Progenitor cell of endocrine pancreas (in vitro differentiated cells): ENCODE measurements at regions not wholly inside any gene's neighbourhood (a gene's known extent, or its start where the extent isn't known, plus 50 kb on each side); places are given as distances from the start of the nearest gene placed in this dataset.

Experiments
- DNase-seq: peaks from one replicate; pipeline ENCODE4 v3.0.0; 2021; ENCODE audit warnings: low spot score; ENCODE audit not compliant: unreplicated experiment
- H3K27ac Mint-ChIP-seq: 2 replicates; pipeline ENCODE4 v1.8.0; 2021; ENCODE audit warnings: mild to moderate bottlenecking, moderate library complexity, mixed read lengths
- H3K27me3 Mint-ChIP-seq: 2 replicates; pipeline ENCODE4 v1.8.0; 2021; ENCODE audit warnings: mixed read lengths
- H3K36me3 Mint-ChIP-seq: 2 replicates; pipeline ENCODE4 v1.8.0; 2022; ENCODE audit warnings: mixed read lengths; ENCODE audit not compliant: insufficient read depth
- H3K4me1 Mint-ChIP-seq: 2 replicates; pipeline ENCODE4 v1.8.0; 2021; ENCODE audit warnings: low read depth, mixed read lengths
- H3K4me3 Mint-ChIP-seq: 2 replicates; pipeline ENCODE4 v1.8.0; 2021; ENCODE audit warnings: low read depth, mild to moderate bottlenecking, moderate library complexity, mixed read lengths
- H3K9me3 Mint-ChIP-seq: 2 replicates; pipeline ENCODE4 v1.8.0; 2021; ENCODE audit warnings: low read depth, mixed read lengths
- TF ChIP-seq, protein P1 (sequence below): fragments of 200-600 bp; sonication (generic); IDR thresholded peaks from one replicate; pipeline ENCODE4 v1.5.0; 2021; ENCODE audit warnings: antibody characterized with exemption, mild to moderate bottlenecking; ENCODE audit not compliant: unreplicated experiment

DNA sequence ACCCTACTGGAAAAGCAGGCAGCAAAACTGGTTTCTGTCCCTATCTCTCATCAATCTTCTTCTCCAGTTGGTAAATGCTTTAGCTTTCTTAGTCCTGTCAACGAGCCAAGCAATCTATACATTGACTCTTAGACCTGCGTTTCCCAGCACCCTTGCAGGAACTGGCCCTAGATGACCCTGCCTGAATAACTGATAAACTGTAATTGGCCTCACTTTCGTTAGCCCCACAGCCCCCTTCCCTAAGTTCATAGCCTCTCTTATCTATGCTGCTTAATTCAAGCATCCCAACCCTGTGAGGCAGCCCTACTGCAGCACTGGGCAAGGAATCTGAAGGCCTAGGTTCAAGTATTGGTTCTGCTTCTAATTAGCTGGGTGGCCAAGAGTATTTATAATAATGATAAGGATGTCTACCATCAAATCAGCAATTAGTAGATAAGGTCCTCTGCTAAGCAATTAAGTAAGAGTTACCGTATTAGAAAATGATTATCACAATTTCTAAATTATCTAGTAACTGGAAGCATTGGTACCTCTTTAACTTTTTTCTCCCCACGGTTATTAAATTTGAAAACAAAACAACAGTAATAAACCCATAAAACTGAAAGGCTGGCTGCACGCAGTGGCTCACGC is 86.4 kb upstream of the RMDN2 start:
- Mint-ChIP-seq H3K4me3 (no peak overlapping the region), H3K9me3 (peaks cover 6% of the 10 kb centered on the region), H3K4me1 (peaks cover 34% of the 10 kb centered on the region), H3K36me3 (no peaks in the 10 kb centered on the region), H3K27me3 (no peaks in the 10 kb centered on the region), H3K27ac (peak overlapping the region; percentile 93)
- no peak for DNase-seq
- TF ChIP-seq, protein P1, sequence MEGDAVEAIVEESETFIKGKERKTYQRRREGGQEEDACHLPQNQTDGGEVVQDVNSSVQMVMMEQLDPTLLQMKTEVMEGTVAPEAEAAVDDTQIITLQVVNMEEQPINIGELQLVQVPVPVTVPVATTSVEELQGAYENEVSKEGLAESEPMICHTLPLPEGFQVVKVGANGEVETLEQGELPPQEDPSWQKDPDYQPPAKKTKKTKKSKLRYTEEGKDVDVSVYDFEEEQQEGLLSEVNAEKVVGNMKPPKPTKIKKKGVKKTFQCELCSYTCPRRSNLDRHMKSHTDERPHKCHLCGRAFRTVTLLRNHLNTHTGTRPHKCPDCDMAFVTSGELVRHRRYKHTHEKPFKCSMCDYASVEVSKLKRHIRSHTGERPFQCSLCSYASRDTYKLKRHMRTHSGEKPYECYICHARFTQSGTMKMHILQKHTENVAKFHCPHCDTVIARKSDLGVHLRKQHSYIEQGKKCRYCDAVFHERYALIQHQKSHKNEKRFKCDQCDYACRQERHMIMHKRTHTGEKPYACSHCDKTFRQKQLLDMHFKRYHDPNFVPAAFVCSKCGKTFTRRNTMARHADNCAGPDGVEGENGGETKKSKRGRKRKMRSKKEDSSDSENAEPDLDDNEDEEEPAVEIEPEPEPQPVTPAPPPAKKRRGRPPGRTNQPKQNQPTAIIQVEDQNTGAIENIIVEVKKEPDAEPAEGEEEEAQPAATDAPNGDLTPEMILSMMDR, result no peak

DNA sequence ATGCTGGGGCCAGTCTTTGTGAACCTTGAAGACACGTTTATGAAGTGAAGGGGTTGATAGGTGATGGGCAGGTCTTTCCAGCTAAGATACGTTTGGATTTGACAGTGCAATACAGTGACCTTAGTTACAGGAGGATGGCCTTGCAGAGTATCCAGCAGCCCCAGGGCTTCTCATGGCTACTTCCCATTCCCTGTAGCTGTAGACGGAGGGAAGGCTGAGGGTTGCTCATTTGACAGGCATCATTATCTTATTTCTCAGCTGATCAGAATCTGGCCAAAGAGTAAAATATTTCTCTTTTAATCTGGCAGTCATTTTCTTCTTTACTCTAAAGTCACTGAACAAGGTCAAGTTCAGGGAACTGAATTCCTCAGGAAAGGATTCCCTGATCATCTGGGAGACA is 85.1 kb upstream of the RMDN2 start:
- H3K27me3 Mint-ChIP-seq, result no peaks in the 10 kb centered on the region
- DNase-seq, result no peak
- peak overlapping the region; percentile 13 for H3K27ac Mint-ChIP-seq
- H3K9me3 Mint-ChIP-seq, result peaks cover 6% of the 10 kb centered on the region
- no peaks in the 10 kb centered on the region for H3K36me3 Mint-ChIP-seq
- TF ChIP-seq, protein P1, result no peak
- H3K4me1 Mint-ChIP-seq, result peaks cover 34% of the 10 kb centered on the region
- H3K4me3 Mint-ChIP-seq, result no peak overlapping the region

DNA sequence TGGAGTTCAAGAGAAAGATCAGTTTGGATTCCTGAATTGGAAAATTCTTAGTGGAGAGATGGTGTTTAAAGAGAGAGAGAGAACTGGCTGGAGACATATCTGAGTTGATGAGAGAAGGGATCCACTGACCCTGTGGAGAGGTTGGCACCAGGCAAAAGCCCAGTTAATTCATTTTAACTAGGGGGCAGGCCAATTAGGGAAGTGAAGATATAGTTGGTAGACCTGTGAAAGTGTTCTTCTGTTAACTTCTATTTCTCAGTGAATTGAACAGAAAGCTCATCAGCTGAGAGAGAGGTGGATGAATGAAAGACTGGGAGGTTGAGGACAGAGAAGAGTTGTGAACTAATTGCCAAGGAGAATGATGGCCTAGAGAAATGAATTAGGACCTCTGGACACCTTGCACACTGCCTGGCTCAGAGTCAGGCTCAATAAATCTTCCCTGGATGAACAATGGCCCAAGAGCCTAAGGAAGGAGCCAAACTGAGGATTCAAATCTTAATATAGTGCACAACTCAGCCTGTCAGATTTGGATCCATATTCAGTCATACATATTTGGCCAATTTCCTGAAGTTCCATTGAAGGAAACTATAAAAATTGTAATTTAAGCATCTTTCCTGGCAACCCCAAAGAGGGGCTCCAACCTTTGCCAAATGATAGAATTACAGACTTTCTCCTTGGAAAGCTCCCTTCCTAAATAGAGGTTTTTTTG is 82.2 kb upstream of the RMDN2 start:
- no peak for DNase-seq
- H3K27me3 Mint-ChIP-seq, result no peaks in the 10 kb centered on the region
- H3K27ac Mint-ChIP-seq, result no peak overlapping the region
- peaks cover 23% of the 10 kb centered on the region for H3K4me1 Mint-ChIP-seq
- H3K9me3 Mint-ChIP-seq, result peaks cover 6% of the 10 kb centered on the region
- H3K4me3 Mint-ChIP-seq, result no peak overlapping the region
- TF ChIP-seq, protein P1, result no peak
- no peaks in the 10 kb centered on the region for H3K36me3 Mint-ChIP-seq

DNA sequence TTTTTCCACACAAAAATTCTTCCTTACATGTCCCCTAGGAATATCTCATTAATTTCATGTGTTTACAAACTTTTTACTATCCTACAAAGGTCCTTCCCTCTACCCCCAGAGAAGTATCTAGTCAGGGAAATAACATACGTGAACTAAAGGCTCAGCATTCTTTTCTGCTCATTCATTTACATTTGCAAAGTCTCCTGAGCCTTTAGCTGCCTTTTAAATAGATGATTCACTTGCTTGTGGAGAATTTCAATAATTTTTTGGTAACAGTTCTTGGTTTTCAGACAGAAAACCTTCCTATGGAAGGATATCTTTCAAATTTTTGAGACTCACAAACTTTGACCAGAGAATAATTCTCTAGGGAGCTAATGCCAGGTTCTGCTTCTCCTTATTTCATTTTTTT is 81.5 kb upstream of the RMDN2 start:
- no peak overlapping the region for H3K27ac Mint-ChIP-seq
- H3K36me3 Mint-ChIP-seq, result no peaks in the 10 kb centered on the region
- DNase-seq, result no peak
- H3K9me3 Mint-ChIP-seq, result peaks cover 6% of the 10 kb centered on the region
- TF ChIP-seq, protein P1, result no peak
- no peak overlapping the region for H3K4me3 Mint-ChIP-seq
- no peaks in the 10 kb centered on the region for H3K27me3 Mint-ChIP-seq
- peaks cover 17% of the 10 kb centered on the region for H3K4me1 Mint-ChIP-seq

DNA sequence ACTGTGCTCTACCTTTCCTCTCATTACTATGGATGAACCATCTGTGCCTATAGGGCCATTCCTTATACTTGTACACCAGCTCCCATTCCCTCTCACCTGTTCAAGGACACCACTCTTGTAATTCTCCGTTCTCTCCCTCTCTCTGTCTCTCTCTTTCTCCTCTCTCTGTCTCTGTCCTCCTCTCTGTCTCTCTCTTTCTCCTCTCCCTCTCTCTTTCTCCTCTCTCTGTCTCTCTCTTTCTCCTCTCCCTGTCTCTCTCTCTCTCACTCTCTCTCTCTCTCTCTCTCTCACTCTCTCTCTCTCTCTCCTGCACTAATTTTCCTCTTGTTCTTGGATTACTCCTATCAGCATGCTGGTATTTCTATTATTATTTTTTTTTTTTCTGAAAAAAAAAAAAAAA is 78.9 kb upstream of the RMDN2 start:
- Mint-ChIP-seq H3K4me1 (peaks cover 10% of the 10 kb centered on the region), H3K27ac (no peak overlapping the region), H3K27me3 (no peaks in the 10 kb centered on the region), H3K4me3 (no peak overlapping the region), H3K36me3 (no peaks in the 10 kb centered on the region), H3K9me3 (peaks cover 6% of the 10 kb centered on the region)
- TF ChIP-seq, protein P1, result no peak
- DNase-seq, result no peak
